GM19438 (cell line): ENCODE measurements at regions not wholly inside any gene's neighbourhood (a gene's known extent, or its start where the extent isn't known, plus 50 kb on each side); places are given as distances from the start of the nearest gene placed in this dataset.
"Not testable (repeated sequence)": the region's sequence is repeated elsewhere in the genome, so short reads cannot be mapped to it uniquely, and the experiment has no call there.

Experiments
- ATAC-seq: cut with Tn5 transposase; IDR thresholded peaks from one replicate; pipeline ENCODE4 v1.9.1; 2021; ENCODE audit warnings: low read depth; ENCODE audit not compliant: unreplicated experiment

DNA sequence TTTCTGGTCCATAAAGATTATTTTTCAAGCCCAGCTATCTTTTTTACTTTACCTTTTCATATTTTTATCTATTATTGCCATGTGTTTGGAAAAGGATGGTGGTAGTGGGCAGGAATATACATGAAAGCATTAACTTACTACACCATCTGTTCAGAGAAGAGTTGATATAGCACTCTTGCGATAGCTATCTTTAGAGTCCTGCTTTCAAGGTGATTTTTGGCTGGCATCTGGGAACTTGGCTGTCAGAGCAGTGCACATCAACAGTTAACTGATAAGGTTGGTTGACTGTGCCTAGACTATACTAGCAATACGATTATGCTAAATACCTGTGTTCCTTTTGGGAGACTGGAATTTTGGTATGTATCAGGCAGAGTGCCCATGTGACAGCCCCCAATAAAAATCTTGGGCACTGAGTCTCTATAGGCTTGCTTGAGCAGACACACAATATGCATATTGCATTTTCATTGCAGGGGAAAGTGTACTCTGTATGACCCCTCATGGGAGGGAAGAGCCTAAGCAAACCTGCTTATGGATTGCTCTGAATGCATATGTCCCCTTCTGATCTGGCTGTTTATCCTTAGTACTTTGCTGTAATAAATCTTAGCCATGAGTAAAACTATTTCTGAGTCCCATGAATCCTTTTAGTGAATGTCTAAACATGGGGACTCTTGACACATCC, 227.6 kb upstream of the C9orf72 start:
- no peak for ATAC-seq

DNA sequence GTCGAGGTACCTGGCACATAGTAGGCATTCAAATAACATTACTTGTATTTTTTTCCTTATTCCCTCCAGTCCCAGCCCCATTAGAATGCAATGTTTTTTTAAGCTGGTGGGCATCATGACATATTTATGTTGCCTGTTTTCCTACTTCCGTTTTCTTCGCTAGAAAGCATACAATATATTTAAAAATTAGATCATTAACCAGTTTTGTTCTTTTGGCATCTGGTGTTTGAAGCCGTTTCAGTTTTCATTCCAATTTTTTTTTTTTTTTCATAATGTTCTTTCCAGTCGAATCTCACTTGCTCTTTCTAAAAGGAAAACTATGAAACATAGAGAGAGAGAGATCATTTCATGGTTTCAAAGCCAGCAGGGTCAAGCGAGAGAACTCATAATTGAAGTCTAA, 228.3 kb upstream of the C9orf72 start:
- no peak for ATAC-seq

DNA sequence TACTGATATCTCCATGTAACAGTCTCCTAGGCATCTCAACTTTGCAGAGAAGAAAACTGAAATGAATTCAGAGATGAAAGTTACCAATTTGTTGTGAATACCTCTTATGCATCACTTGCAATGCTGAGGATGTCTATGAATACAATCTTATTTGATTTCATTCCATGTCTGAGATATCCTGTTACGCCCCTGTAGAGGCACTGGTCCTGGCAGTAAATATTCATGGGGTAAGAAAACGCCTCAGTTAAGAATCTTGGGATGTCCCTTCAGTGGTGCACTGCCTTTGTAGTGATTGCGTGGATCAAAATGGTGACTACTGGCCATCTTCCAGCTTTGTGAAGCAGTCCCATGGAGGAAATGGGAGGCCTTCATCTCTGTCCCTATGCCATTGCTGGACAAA, 229.1 kb upstream of the C9orf72 start:
- no peak for ATAC-seq

DNA sequence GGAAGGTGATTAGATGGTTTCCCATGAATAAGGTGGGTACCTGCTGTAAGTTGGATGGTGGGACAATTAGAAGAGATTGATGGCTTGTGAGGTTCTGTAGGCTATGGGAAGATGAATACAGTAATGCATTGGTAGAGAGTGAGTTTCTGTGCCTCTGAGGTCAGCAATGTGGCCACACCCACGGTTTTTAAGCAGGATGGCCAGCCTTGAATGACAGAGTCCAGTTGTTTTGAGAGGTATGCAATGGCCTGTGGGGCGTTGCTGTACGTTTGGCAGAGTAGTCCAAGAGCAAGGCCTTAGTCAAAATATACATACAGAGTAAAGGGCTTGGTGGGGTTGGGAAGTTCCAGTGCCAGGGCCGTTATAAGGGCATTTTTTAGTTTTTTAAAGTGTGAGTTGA, 235.6 kb upstream of the C9orf72 start:
- ATAC-seq, result no peak

DNA sequence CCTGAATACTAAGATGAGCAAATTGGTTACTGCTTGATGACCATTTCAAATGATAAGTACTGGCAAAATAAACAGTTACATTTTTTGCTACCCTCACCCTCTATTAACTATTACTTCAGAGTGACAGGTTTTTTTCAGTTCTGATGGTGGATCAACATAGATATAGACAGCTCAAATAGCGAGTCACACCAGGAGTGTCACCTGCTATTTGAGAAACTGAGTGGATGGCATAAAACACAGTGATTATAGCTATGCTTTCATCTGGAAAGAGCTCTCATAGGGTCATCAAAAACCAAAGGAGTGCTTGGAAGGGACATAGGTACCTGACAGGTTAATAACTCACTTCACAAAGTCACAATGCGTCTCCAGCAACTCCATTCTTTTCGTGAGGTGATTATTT, 244.5 kb upstream of the C9orf72 start:
- ATAC-seq, result no peak

DNA sequence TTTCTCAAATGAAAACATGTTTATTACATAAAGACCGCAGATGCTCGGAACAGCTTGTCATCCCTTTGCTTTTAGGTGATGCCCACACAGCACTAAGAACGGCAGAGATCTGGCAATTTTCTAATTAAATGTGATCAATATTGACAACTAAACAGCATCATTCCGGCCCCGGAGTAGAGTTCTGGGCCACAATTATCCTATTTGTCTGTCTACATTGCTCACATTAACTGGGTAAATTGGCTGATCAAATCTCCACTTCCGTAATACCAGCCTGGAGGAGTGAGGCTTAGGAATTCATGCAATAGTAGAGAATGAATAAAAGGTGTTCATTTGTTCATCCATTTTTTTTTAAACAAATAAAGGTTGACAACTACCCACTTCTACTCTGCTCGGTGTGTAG, 245.1 kb upstream of the C9orf72 start:
- no peak for ATAC-seq

DNA sequence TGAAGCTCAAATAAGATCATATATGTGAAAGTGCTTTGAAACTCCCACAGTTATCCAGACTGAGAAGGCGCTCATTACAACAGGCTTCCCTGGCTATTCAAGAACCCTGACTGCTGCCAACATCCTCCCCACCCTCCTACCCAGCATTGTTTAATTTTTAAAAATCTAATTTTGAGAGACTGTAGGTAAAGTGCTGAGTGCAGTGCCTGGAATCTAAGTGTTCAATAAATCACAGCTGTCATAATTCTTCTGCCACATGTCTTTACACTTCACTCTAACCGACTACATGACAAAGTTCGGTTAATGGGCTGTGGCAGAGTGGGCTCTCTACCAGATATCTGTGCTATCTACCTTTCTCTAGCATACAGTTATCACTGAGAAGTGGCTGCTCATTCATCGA, 255.6 kb upstream of the C9orf72 start:
- ATAC-seq, result no peak

DNA sequence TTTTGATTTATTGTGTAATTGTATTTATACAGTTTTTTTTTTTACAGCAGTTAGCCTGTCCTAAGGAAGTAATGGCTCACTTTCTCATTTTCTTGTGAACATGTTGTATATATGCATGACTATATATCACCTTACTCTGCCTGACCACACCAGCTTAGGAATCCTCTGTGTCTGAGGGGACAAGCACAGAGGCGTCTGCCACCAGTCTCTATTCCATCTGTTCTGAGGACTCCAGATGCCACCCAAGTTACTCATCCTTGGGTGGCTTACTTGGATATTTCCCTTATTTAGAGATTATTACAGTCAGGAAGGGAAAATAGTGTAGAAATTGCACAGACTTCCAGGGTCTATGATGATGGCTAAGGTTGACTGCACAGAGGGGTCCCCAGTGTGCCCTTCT, 256.3 kb upstream of the C9orf72 start:
- no peak for ATAC-seq

DNA sequence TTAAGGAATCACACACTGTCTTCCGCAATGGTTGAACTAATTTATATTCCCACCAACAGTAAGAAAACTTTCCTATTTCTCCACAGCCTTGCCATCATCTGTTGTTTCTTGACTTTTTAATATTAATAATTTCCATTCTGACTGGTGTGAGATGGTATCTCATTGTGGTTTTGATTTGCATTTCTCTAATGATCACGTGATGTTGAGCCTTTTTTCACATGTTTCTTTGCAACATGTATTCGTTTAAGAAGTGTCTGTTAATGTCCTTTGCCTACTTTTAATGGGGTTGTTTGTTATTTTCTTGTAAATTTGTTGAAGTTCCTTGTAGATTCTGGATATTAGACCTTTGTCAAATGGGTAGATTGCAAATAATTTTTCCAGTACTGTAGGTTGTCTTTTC, 258.8 kb upstream of the C9orf72 start:
- not testable (repeated sequence) for ATAC-seq

DNA sequence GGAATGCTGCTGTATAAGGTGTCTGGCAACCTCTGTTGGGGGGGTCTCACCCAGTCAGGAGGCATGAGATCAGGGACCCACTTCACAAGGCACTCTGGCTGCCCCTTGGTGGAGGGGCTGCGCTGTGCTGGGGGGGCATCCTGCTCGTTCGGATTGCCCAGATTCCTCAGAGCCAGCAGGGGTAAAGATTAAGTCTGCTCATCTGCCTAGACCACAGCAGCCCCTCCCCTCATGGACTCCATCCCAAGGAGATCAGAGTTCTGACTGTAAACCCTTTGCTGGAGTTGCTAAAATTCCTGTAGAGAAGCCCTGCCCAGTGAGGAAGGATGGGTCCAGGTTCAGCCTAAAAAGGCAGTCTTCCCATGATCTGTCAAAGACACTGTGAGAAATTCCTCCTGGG, 262.0 kb upstream of the C9orf72 start:
- ATAC-seq, result no peak

DNA sequence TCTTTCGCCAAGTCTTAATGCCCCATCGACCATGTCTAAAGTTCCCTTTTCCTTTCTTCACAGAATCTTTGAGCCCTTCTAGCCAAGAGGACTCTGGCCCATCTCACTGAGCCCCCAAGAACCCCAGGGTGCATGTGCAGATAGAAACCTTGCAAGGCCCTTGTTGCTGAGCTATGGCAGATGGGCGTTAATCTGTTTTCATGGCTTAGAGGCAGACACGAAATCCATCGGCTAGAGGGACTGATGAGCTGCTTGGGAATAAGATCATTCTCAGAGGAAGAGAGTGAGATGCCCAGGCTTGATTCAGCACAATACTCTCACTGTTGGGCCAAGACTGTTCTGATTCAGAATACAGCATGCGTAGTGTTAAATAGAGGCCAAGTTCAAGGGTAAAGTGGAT, 262.5 kb upstream of the C9orf72 start:
- no peak for ATAC-seq

DNA sequence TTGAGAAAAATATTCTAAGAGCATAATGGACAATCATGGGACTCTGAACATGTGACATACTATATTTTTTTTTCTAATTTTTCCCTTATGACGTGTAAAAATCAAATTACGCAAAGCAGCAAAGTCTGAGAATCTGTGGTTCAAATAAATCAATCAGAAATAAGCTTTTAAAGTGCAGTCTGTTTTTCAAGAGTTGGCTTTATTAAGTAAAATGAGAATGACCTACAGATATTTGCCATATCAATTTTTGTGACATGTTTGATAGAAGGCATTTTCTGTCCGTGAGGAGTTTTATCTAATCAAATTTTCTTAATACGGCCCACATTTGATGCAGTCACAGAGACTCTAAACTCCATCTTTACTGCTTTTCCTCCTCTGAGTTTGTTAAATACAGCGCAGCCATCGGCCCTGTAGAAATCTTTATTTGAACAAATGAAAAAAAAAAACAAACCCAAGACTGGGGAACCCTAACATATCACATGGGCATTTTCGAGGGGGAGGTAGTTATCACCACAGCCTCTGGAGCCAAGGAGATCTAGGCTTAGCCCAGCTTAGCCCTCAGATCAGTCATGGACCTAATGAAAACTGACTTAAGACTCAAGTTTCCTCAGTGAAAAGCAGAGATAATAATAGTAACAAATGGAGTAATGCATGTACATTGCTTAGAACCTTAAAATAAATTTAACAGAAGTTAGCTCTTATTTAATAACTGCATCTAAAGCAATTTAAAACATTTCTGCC, 263.6 kb upstream of the C9orf72 start:
- ATAC-seq, result no peak

DNA sequence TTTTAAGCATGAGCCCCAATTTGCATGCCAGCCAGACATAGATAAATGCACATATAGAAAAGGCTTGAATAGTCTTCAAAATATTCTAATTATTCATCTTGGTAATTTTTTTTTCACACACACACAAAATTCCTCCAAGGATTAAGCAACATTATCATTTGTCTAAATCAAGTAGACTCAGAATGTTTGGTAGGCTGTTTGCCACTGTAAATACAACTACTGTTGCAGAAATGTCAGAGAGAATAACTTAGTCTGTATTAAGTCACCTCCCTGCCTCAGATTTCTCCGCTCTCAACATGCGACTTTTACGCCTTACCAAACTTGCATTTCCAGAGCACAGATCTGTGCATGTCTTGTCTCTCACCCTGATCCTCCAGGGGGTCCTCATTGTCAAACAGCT, 265.6 kb upstream of the C9orf72 start:
- ATAC-seq, result no peak

DNA sequence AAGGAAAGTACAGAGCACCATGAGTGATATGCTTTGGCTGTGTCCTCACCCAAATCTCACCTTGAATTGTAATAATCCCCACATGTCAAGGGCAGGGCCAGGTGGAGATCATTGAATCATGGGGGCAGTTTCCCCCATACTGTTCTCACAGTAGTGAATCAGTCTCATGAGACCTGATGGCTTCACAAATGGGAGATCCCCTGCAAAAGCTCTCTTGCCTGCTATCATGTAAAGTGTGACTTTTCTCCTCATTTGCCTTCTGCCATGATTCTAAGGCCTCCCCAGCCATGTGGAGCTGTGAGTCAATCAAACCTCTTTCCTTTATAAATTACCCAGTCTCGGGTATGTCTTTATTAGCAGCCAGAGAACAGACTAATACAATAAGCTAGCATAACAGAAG, 266.5 kb upstream of the C9orf72 start:
- not testable (repeated sequence) for ATAC-seq

DNA sequence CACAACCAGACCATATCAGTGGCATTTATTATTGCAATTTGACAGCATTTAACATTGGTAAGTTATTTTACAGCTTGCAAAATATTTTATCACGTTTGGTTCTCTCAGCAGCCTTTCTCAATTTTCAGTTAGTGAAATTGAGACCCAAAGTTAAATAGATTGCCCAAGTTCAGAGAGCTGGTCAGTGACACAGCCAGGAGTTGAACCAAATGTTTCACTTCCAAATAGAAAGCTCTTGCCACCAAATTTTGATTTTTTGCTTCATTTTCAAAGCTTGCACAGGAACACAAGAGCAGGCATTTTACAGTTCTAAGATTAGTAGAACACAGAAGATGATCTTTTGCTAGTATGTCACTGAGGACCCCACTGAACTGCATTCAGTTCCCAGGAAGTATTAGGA, 271.5 kb upstream of the C9orf72 start:
- ATAC-seq, result no peak

DNA sequence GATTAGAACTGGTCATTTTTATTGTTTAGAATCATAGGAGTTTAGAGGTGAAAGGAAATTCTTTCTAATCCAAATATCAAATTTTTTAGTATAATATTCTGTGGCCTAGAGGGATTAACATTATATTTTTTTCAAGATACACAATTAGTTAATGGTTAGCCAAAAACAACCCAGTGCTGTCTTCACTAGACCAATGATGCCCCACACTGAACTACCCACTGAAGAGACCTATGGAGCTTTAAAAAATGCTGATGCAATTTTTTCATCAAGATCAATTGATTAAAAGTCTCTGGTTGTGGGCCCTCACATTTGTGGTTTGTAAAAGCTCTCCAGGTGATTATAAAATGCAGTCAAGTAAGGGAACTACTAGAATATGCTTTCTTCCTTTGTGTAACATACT, 274.1 kb upstream of the C9orf72 start:
- no peak for ATAC-seq

DNA sequence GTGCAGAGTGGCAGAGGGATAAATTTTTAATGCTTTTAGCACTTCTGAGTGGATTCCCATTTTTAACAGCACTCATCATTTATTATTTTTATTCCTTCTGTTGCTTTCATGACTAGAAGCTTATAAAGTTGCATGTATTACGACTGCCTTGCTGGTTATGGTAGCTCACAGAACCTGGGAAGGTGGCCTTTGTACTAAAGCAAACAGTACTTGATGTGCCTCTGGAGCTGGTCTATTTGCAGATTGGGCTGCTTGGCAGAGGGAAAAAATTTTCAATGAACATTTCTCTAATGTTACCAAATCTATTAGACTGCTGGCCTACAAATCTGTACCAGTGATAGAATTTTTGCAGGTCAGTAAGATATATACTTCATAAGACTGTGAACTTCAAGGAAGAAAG, 274.5 kb upstream of the C9orf72 start:
- ATAC-seq, result no peak

DNA sequence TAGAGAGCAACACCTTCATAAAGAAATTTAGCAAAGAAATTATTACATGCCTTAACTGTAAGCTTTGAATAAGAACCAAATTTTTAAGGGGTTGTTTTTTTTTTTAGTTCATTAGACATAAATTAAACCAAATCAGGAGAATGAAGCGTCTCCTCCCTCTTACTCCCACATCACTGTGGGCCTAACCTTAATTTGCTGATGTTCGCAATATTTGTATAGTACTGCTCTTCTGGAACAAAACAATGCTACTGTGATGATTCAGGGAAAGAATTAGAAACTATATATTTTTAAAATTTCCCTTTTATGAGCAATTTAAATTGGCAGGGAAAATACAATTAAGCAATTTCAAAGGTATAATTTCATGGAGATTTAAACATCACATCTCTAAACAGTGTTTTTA, 275.0 kb upstream of the C9orf72 start:
- ATAC-seq, result no peak

DNA sequence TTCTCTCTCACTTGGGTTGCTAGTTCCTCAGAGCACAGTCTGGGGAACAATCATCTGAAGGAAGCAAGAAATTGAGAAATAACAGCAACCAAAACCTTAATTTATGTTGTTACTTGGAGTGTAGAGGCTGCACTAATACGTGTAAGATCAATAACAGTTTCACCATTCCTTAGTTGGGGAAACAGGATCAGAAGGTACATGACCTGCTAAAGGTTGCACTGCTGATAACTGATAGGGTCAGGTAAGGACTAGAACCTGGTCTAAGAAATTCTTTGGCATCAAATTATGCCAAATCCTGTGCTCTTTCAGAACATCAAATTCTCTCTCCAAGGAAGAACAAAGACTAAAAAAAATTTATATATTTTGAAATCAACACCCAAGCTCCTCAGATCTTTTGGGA, 278.6 kb upstream of the C9orf72 start:
- ATAC-seq, result no peak

DNA sequence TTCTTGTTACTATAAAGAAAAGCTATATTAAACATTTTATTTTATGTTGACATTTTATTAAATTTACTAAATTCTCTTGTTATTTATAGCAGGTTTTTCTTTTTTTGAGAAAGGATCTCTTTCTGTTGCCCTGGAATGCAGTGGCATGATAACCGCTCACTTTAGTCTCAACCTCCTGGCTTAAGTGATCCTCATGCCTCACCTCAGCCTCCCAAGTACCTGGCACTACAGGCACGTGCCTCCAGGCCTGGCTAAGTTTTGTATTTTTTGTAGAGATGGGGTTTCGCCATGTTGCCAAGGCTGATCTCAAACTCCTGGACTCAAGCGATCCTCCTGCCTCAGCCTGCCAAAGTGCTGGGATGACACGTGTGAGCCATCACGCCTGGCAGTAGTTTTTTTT, 280.2 kb upstream of the C9orf72 start:
- ATAC-seq, result no peak

DNA sequence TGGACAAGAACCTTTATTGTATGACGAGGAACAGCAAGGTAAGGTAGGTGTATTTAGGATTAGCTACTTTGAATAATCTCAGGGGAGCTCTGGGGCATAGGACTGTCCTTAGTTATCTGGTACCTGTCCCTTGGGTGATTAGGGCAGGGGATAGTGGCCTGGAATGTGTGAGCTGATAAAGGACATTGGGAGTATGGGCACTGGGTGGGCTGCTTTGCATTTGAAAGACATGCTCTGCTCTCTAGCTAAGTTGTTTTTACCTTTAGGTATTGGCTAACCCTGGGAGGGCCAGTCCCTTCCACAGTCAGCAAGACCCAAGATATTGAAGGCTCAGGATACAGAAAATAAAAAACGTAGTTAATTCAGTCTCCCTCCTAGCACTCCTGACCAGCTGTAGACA, 282.8 kb upstream of the C9orf72 start:
- no peak for ATAC-seq

DNA sequence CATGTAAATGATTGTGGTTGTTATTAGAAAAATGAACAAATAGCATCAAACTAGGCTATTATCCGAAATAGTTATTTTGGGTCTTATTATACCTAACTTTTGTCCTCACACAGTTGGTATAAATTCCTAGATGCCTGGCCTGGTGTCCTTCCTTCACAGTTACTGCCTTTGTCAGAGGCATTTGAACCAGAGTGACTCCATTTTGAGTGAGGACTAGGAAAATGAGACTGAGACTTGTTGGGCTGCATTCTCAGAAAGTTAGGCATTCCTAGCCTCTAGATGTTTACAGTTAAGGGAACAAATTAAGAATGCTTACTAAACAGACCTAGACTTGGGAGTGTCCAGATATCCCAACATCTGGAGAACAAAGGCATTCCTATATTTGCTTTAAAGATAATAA, 283.5 kb upstream of the C9orf72 start:
- no peak for ATAC-seq

DNA sequence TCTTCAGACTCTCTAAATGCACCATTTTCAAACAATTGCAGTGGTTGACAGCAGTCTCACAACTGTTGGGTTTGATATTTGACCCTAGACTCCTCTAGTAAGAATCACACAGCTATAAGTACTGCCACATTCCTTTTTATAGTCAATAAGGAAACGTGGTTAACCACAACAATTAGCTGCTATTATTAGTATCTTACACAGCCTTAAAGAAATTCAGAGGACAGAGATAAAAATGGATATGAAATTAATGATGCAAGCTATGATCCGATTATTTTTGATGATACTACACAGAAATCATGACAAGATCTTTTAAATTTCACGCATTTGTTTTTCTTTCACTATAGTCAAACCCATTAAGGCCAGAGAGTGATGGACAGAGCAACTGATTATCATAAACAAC, 288.6 kb upstream of the C9orf72 start:
- no peak for ATAC-seq
